ENCODE measurements at regions not wholly inside any gene's neighbourhood (a gene's known extent, or its start where the extent isn't known, plus 50 kb on each side); places are given as distances from the start of the nearest gene placed in this dataset.
"Not testable (repeated sequence)": the region's sequence is repeated elsewhere in the genome, so short reads cannot be mapped to it uniquely, and the experiment has no call there.

DNA sequence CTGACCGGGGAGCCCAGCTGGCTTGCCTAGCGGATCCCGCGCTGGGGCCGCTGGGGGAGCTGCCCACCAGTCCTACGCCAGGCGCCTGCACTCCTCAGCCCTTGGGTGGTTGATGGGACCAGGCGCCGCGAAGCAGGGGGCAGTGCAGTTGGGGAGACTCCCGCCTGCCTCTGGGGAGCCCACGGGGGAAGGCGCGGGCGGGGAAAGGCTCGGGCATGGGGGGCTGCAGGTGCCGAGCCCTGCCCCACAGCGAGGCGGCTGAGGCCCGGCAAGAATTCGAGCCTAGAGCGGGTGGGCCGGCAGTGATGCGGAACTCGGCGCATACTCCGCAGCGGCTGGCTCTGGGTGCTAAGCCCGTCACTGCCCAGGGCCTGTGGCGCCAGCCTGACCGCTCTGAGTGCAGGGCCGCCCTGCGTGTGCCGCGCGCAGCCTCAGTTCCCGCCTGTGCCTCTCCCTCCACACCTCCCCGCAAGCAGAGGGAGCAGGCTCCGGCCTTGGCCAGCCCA lies 249.1 kb upstream of the TEKT4 start:
- Mint-ChIP-seq H3K27ac (no peak overlapping the region), H3K4me1 (no peaks in the 10 kb centered on the region), H3K36me3 (ENCODE audit: low read depth) (no peaks in the 10 kb centered on the region), H3K27me3 (ENCODE audit: insufficient read depth) (no peaks in the 10 kb centered on the region), H3K9me3 (peaks cover 52% of the 10 kb centered on the region), H3K4me3 (no peak overlapping the region)
- Histone ChIP-seq H3K36me3 (ENCODE audit: control insufficient read depth, insufficient read depth, low read length) (no peaks in the 10 kb centered on the region), H3K9ac (ENCODE audit: extremely low read depth, low read length, poor library complexity, severe bottlenecking) (no peak overlapping the region), H3K9me3 (ENCODE audit: control insufficient read depth, low read length) (peaks cover 15% of the 10 kb centered on the region), H3K4me3 (ENCODE audit: low read length) (no peak overlapping the region), H3K4me1 (ENCODE audit: control insufficient read depth, insufficient read depth, low read length) (no peaks in the 10 kb centered on the region), H3K27ac (ENCODE audit: low read depth, low read length) (no peak overlapping the region), H3K27me3 (ENCODE audit: control insufficient read depth, insufficient read depth, low read length, poor library complexity, severe bottlenecking) (no peaks in the 10 kb centered on the region)
- DNase-seq = no peak
- 90 to 91% methylated on average over 13 to 39 of the region's 39 CpGs for WGBS, 2 experiments (ENCODE audit: insufficient coverage in 1 of 2, insufficient read length in 1 of 2)
- TF ChIP-seq CTCF (conservative IDR thresholded peaks at IDR 0.05) = no peak

DNA sequence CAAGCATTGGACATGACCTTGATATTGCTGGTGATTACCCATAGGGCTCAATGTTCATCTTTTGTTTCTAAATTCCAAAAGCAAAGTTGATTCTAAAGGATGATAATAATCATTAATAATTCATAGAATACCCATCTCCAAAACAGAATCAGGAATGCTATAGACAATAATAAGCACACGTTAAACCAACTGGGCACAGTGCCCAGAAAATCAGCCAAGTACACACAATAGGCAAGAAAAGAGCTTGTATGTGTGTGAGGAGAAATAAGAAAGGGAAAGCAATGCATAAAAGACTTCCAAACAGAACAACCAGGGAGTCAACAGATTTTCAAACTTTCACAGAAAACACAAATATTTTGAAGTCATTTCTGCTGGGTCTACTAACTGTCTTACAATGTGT lies 242.3 kb upstream of the TEKT4 start:
- WGBS, 2 experiments (ENCODE audit: insufficient coverage in 1 of 2, insufficient read length in 1 of 2) = no CpG with 5 or more reads among the region's 1 CpG
- not testable (repeated sequence) for H3K4me3 Mint-ChIP-seq

DNA sequence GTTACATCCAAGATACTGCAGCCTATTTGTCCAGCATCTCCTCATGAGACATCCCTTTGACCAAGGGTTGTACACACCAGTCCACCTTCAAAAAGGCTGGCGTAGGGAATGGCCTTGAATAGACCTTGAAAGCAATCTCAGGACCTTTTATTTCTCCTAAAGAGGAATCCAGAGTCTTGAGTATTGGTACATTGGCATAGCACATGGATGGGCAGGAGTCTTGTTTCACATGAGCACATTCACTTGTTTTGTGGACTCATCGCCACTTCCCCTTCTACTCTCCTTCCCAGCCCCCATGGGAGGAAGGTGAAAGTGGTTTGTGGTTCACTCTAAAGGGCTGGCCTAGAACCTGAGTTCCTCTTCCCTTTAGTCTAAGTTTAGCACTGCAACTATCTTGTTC lies 229.8 kb upstream of the TEKT4 start:
- H3K36me3 ChIP-seq (ENCODE audit: control insufficient read depth, insufficient read depth, low read length); H3K4me3 ChIP-seq (ENCODE audit: low read length); H3K4me1 ChIP-seq (ENCODE audit: control insufficient read depth, insufficient read depth, low read length); H3K27me3 Mint-ChIP-seq (ENCODE audit: insufficient read depth); H3K9ac ChIP-seq (ENCODE audit: extremely low read depth, low read length, poor library complexity, severe bottlenecking); DNase-seq; H3K4me1 Mint-ChIP-seq; H3K4me3 Mint-ChIP-seq; H3K9me3 ChIP-seq (ENCODE audit: control insufficient read depth, low read length); H3K27me3 ChIP-seq (ENCODE audit: control insufficient read depth, insufficient read depth, low read length, poor library complexity, severe bottlenecking); H3K27ac Mint-ChIP-seq; H3K27ac ChIP-seq (ENCODE audit: low read depth, low read length); H3K36me3 Mint-ChIP-seq (ENCODE audit: low read depth): not testable (repeated sequence)
- peaks cover 30% of the 10 kb centered on the region for H3K9me3 Mint-ChIP-seq
- 69 to 100% methylated on average over 1 of the region's 2 CpGs for WGBS, 2 experiments (ENCODE audit: insufficient coverage in 1 of 2, insufficient read length in 1 of 2)

More for the DNA sequence above, 242.3 kb upstream of the TEKT4 start:
- not testable (repeated sequence) for H3K27me3 Mint-ChIP-seq (ENCODE audit: insufficient read depth); H3K4me1 ChIP-seq (ENCODE audit: control insufficient read depth, insufficient read depth, low read length); H3K27me3 ChIP-seq (ENCODE audit: control insufficient read depth, insufficient read depth, low read length, poor library complexity, severe bottlenecking); H3K9ac ChIP-seq (ENCODE audit: extremely low read depth, low read length, poor library complexity, severe bottlenecking); H3K4me1 Mint-ChIP-seq; DNase-seq; H3K36me3 ChIP-seq (ENCODE audit: control insufficient read depth, insufficient read depth, low read length); H3K36me3 Mint-ChIP-seq (ENCODE audit: low read depth); H3K9me3 ChIP-seq (ENCODE audit: control insufficient read depth, low read length); H3K4me3 ChIP-seq (ENCODE audit: low read length); H3K27ac Mint-ChIP-seq; H3K27ac ChIP-seq (ENCODE audit: low read depth, low read length)
- peaks cover 27% of the 10 kb centered on the region for H3K9me3 Mint-ChIP-seq

DNA sequence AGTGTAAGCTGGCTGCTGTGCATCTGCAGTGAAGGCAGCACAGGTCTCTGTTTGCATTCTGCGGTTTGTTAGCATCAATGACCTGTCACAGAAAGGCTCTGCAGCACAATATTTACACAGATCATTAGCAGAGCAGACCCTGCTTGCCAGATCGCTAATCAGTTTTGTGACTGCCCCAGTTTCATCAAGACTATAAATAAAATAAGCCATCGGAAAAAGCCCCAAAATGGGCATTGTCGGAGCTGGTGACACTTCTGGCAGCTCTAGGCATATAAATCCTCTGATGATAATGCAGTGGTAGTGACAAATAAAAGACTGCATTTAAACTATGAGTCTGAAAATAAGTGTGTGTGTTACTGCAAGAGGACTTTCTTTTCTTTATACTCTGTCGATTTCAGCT lies 219.1 kb upstream of the TEKT4 start:
- not testable (repeated sequence) for H3K4me1 ChIP-seq (ENCODE audit: control insufficient read depth, insufficient read depth, low read length); H3K9ac ChIP-seq (ENCODE audit: extremely low read depth, low read length, poor library complexity, severe bottlenecking); H3K27me3 ChIP-seq (ENCODE audit: control insufficient read depth, insufficient read depth, low read length, poor library complexity, severe bottlenecking); H3K4me1 Mint-ChIP-seq; DNase-seq; H3K27me3 Mint-ChIP-seq (ENCODE audit: insufficient read depth); H3K27ac ChIP-seq (ENCODE audit: low read depth, low read length); H3K4me3 ChIP-seq (ENCODE audit: low read length); H3K36me3 Mint-ChIP-seq (ENCODE audit: low read depth); H3K9me3 ChIP-seq (ENCODE audit: control insufficient read depth, low read length); H3K4me3 Mint-ChIP-seq; H3K27ac Mint-ChIP-seq; H3K36me3 ChIP-seq (ENCODE audit: control insufficient read depth, insufficient read depth, low read length)
- 60 to 72% methylated on average over 2 to 5 of the region's 5 CpGs for WGBS, 2 experiments (ENCODE audit: insufficient coverage in 1 of 2, insufficient read length in 1 of 2)
- H3K9me3 Mint-ChIP-seq = peaks cover 45% of the 10 kb centered on the region

DNA sequence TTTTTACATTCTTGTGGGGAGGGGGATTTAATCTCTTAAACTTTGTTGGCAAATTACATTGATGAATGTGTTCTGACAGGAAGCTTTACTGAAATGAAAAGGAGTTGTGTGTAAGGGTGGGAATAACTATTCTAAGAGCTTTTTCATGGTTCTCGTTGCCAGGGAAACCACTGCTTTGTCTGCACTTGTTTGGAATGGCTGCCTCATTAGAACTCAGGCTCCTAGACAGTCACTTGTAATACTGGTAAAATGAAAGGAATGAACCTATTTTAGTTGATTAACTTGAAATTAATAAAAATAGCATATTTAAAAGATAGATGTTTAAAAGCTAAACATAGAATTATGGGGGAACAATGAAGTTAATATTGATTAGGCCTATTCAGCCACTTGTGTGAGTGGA lies 201.4 kb upstream of the TEKT4 start:
- WGBS, 2 experiments (ENCODE audit: insufficient coverage in 1 of 2, insufficient read length in 1 of 2) = 81% methylated on average over 1 of the region's 1 CpG; no CpG with 5 or more reads in 1 of the 2 experiments

DNA sequence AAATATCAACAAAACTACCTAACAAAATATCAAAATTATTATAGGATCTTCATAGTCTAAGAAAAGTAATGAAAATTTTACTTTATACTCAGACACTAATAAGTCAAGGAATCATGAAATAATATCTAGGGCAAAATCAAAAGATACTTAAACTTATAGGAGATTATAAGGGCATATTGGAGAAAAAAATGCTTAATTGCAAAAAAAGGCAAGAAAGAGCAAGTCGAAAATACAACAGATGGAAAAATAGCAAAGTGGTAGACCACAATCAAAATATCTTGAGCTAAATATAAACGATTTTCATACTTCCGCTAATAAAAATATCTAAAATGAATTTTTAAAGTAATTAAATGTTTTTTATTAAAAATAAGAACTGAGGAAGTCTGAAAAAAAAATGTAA lies 177.0 kb upstream of the TEKT4 start:
- H3K27ac Mint-ChIP-seq; H3K27me3 ChIP-seq (ENCODE audit: control insufficient read depth, insufficient read depth, low read length, poor library complexity, severe bottlenecking); H3K27ac ChIP-seq (ENCODE audit: low read depth, low read length); H3K9me3 ChIP-seq (ENCODE audit: control insufficient read depth, low read length); H3K36me3 ChIP-seq (ENCODE audit: control insufficient read depth, insufficient read depth, low read length); H3K4me3 Mint-ChIP-seq; H3K4me1 ChIP-seq (ENCODE audit: control insufficient read depth, insufficient read depth, low read length); H3K36me3 Mint-ChIP-seq (ENCODE audit: low read depth); H3K27me3 Mint-ChIP-seq (ENCODE audit: insufficient read depth); DNase-seq; H3K4me3 ChIP-seq (ENCODE audit: low read length); H3K4me1 Mint-ChIP-seq; H3K9ac ChIP-seq (ENCODE audit: extremely low read depth, low read length, poor library complexity, severe bottlenecking): not testable (repeated sequence)
- WGBS, 2 experiments (ENCODE audit: insufficient coverage in 1 of 2, insufficient read length in 1 of 2) = 73% methylated on average over 1 of the region's 3 CpGs; no CpG with 5 or more reads in 1 of the 2 experiments
- H3K9me3 Mint-ChIP-seq = peaks cover 48% of the 10 kb centered on the region

More for the DNA sequence above, 201.4 kb upstream of the TEKT4 start:
- H3K4me3 ChIP-seq (ENCODE audit: low read length); H3K27ac ChIP-seq (ENCODE audit: low read depth, low read length); H3K9ac ChIP-seq (ENCODE audit: extremely low read depth, low read length, poor library complexity, severe bottlenecking); DNase-seq; H3K36me3 Mint-ChIP-seq (ENCODE audit: low read depth); H3K36me3 ChIP-seq (ENCODE audit: control insufficient read depth, insufficient read depth, low read length); H3K27ac Mint-ChIP-seq; H3K4me1 Mint-ChIP-seq; H3K4me3 Mint-ChIP-seq; H3K27me3 Mint-ChIP-seq (ENCODE audit: insufficient read depth); H3K4me1 ChIP-seq (ENCODE audit: control insufficient read depth, insufficient read depth, low read length); H3K27me3 ChIP-seq (ENCODE audit: control insufficient read depth, insufficient read depth, low read length, poor library complexity, severe bottlenecking): not testable (repeated sequence)
- H3K9me3 Mint-ChIP-seq = peaks cover 64% of the 10 kb centered on the region
- peaks cover 14% of the 10 kb centered on the region for H3K9me3 ChIP-seq (ENCODE audit: control insufficient read depth, low read length)

Measured in endodermal cell (in vitro differentiated cells).